DOHH2 (cell line): ENCODE measurements at regions not wholly inside any gene's neighbourhood (a gene's known extent, or its start where the extent isn't known, plus 50 kb on each side); places are given as distances from the start of the nearest gene placed in this dataset.

Experiments used
- CTCF ChIP-seq: fragments of 200-600 bp; sonication (generic); IDR thresholded peaks from one replicate; pipeline ENCODE4 v1.5.1; 2014; ENCODE audit warnings: antibody characterized with exemption, mild to moderate bottlenecking, low read depth, low read length; ENCODE audit not compliant: poor library complexity, severe bottlenecking
- EZH2phosphoT487 ChIP-seq: fragments of 200-600 bp; sonication (generic); IDR thresholded peaks from 2 replicates; pipeline ENCODE4 v1.6.1; 2017; ENCODE audit warnings: borderline replicate concordance, mild to moderate bottlenecking, antibody characterized with exemption, low read length, moderate library complexity, mixed read lengths

GRCh38 chr17:34798581-34798980, 162.7 kb downstream of the CCT6B start:
- TF ChIP-seq CTCF (no peak), EZH2phosphoT487 (no peak)
